ENCODE measurements at regions not wholly inside any gene's neighbourhood (a gene's known extent, or its start where the extent isn't known, plus 50 kb on each side); places are given as distances from the start of the nearest gene placed in this dataset.
"Not testable (repeated sequence)": the region's sequence is repeated elsewhere in the genome, so short reads cannot be mapped to it uniquely, and the experiment has no call there.

- WGBS, 2 donors = 68 to 75% methylated on average over 2 of the region's 2 CpGs
- H3K4me1 ChIP-seq = no peaks in the 10 kb centered on the region
- no peak for ATAC-seq (ENCODE audit: low FRiP score in 2 of 2)
- H3K27ac ChIP-seq = no peak overlapping the region
- DNase-seq = no peak
- no peaks in the 10 kb centered on the region for H3K36me3 ChIP-seq
- peaks cover 0 to 10% (median 0%) of the 10 kb centered on the region in 4 donors for H3K9me3 ChIP-seq
- no peaks in the 10 kb centered on the region for H3K27me3 ChIP-seq
- H3K4me3 ChIP-seq = no peak overlapping the region
- TF ChIP-seq EP300 (IDR thresholded peaks at IDR 0.05) = no peak
- TF ChIP-seq CTCF (IDR thresholded peaks at IDR 0.05) = no peak
- TF ChIP-seq POLR2AphosphoS5 (IDR thresholded peaks at IDR 0.05) = no peak
- TF ChIP-seq POLR2A (IDR thresholded peaks at IDR 0.05) = no peak
Measured at GRCh38 chr4:161303551-161303950, 860.2 kb downstream of the FSTL5 start.

GRCh38 chr4:161291222-161291621 is 872.6 kb downstream of the FSTL5 start:
- DNase-seq (no peak), ATAC-seq (ENCODE audit: low FRiP score in 2 of 2) (no peak)
- no peaks in the 10 kb centered on the region for H3K36me3 ChIP-seq
- no peak overlapping the region for H3K27ac ChIP-seq
- TF ChIP-seq EP300 (IDR thresholded peaks at IDR 0.05) (no peak), POLR2AphosphoS5 (IDR thresholded peaks at IDR 0.05) (no peak), POLR2A (IDR thresholded peaks at IDR 0.05) (no peak), CTCF (IDR thresholded peaks at IDR 0.05) (no peak)
- no peak overlapping the region for H3K4me3 ChIP-seq
- 52 to 89% methylated on average over 5 of the region's 5 CpGs for WGBS, 2 donors
- H3K4me1 ChIP-seq = no peaks in the 10 kb centered on the region
- peaks cover 0 to 18% (median 0%) of the 10 kb centered on the region in 4 donors for H3K9me3 ChIP-seq
- no peaks in the 10 kb centered on the region for H3K27me3 ChIP-seq

DNA sequence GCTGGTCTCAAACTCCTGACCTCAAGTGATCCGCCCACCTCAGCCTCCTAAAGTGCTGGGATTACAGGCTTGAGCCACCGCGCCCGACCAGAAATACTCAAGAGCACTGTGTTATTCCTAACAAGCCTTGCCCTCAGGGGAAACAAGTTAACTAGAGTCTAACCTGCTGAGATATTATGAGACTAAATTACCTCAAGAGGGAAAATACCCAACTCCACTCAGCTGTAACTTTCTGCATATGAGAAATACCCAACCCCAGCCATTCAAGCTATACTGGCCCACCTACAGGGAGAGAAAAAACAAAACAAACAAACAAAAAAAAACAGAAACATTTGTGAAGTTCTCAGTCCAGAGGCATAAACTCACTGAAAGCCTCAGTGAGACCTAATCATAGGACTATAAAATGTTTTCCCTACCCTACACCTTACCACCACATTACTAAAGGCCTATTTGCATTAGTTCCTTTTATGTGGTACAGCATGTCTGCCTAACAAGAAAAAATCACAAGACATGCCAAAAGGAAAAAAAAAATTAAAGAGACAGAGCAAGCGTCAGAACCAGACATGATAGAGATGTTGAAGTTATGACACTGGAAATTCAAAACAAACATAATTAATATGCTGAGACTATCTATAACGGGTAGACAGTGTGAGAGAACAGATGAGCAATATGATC is 876.0 kb downstream of the FSTL5 start:
- no peak overlapping the region for H3K4me3 ChIP-seq
- H3K9me3 ChIP-seq = peaks cover 0 to 18% (median 0%) of the 10 kb centered on the region in 4 donors
- DNase-seq (no peak), ATAC-seq (ENCODE audit: low FRiP score in 2 of 2) (no peak)
- 74 to 93% methylated on average over 6 of the region's 6 CpGs for WGBS, 2 donors
- H3K27ac ChIP-seq = no peak overlapping the region
- TF ChIP-seq POLR2AphosphoS5 (IDR thresholded peaks at IDR 0.05) (no peak), CTCF (IDR thresholded peaks at IDR 0.05) (no peak), EP300 (IDR thresholded peaks at IDR 0.05) (no peak), POLR2A (IDR thresholded peaks at IDR 0.05) (no peak)
- no peaks in the 10 kb centered on the region for H3K4me1 ChIP-seq
- no peaks in the 10 kb centered on the region for H3K27me3 ChIP-seq
- no peaks in the 10 kb centered on the region for H3K36me3 ChIP-seq

GRCh38 chr4:161285461-161285860 is 878.3 kb downstream of the FSTL5 start:
- Histone ChIP-seq H3K4me1 (no peaks in the 10 kb centered on the region), H3K9me3 (peaks cover 0 to under 1% (median 0%) of the 10 kb centered on the region in 4 donors), H3K36me3 (no peaks in the 10 kb centered on the region), H3K27me3 (no peaks in the 10 kb centered on the region), H3K4me3 (no peak overlapping the region), H3K27ac (no peak overlapping the region)
- ATAC-seq (ENCODE audit: low FRiP score in 2 of 2) (no peak), DNase-seq (no peak)
- TF ChIP-seq EP300 (IDR thresholded peaks at IDR 0.05) = no peak
- no peak for TF ChIP-seq POLR2AphosphoS5 (IDR thresholded peaks at IDR 0.05)

DNA sequence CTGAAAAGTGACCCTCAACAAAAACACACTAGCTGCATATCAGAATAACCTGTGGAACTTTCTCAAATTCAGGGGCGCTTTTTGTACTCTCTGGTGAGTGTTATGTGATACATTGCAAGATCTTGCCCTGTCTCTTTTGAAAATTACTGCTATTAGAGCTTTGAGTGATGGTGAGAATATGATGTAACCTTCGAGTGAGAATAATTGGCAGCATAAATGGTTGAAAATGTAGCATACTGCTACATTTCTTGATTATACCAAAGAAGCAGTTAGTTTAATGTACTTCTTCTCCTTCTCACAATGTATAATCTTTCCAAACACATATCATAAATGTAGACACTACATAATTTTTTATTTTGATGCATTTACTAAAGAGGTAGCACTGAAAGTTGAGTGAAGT is 882.9 kb downstream of the FSTL5 start:
- TF ChIP-seq EP300 (IDR thresholded peaks at IDR 0.05) = no peak
- H3K9me3 ChIP-seq = peaks cover 0 to 7% (median 0%) of the 10 kb centered on the region in 4 donors
- no peak for ATAC-seq (ENCODE audit: low FRiP score in 2 of 2)
- H3K27ac ChIP-seq = no peak overlapping the region
- H3K27me3 ChIP-seq = no peaks in the 10 kb centered on the region
- H3K36me3 ChIP-seq = no peaks in the 10 kb centered on the region
- H3K4me1 ChIP-seq = no peaks in the 10 kb centered on the region
- H3K4me3 ChIP-seq = no peak overlapping the region
- no peak for DNase-seq
- WGBS, 2 donors = 46 to 69% methylated on average over 2 of the region's 2 CpGs

GRCh38 chr4:161279095-161279494 is 884.7 kb downstream of the FSTL5 start:
- H3K4me1 ChIP-seq = no peaks in the 10 kb centered on the region
- 55 to 58% methylated on average over 2 of the region's 2 CpGs for WGBS, 2 donors

GRCh38 chr4:161277150-161277787 is 886.5 kb downstream of the FSTL5 start:
- DNase-seq = peak in 1 of 2 donors; percentile 72
- not testable (repeated sequence) for H3K27ac ChIP-seq; H3K36me3 ChIP-seq; H3K4me1 ChIP-seq; ATAC-seq (ENCODE audit: low FRiP score in 2 of 2); H3K9me3 ChIP-seq; H3K4me3 ChIP-seq; H3K27me3 ChIP-seq
- WGBS, 2 donors = 95 to 97% methylated on average over 7 to 33 of the region's 44 CpGs

More at GRCh38 chr4:161279095-161279494, 884.7 kb downstream of the FSTL5 start:
- no peaks in the 10 kb centered on the region for H3K27me3 ChIP-seq
- no peak for TF ChIP-seq POLR2A (IDR thresholded peaks at IDR 0.05)
- H3K27ac ChIP-seq = no peak overlapping the region
- ATAC-seq (ENCODE audit: low FRiP score in 2 of 2) (no peak), DNase-seq (no peak)
- peaks cover 0 to 7% (median 0%) of the 10 kb centered on the region in 4 donors for H3K9me3 ChIP-seq
- H3K36me3 ChIP-seq = no peaks in the 10 kb centered on the region
- H3K4me3 ChIP-seq = no peak overlapping the region
